ENCODE measurements at regions not wholly inside any gene's neighbourhood (a gene's known extent, or its start where the extent isn't known, plus 50 kb on each side); places are given as distances from the start of the nearest gene placed in this dataset.

- DNase-seq, result no peak
- intact Hi-C loops (cut with DNase I), result no loop called here
Measured at GRCh38 chr7:137172105-137172590, 171.4 kb downstream of the PTN start.

GRCh38 chr7:137169282-137169698, 174.2 kb downstream of the PTN start:
- intact Hi-C loops (cut with DNase I), result loop anchor here (1.0 to 2.0 kb wide), 2 partner anchors 285 to 424 kb away; no protein-coding TSS in a partner anchor
- DNase-seq, result peak; percentile 26 to 93 (median 66)

GRCh38 chr7:137167609-137168008, 175.9 kb downstream of the PTN start:
- DNase-seq, result no peak
- intact Hi-C loops (cut with DNase I), result loop anchor here (2.0 kb wide), 1 partner anchor 425 kb away; no protein-coding TSS in a partner anchor

- intact Hi-C loops (cut with DNase I), result no loop called here
- DNase-seq, result no peak
Measured at GRCh38 chr7:137166363-137166762, 177.2 kb downstream of the PTN start.

DNA sequence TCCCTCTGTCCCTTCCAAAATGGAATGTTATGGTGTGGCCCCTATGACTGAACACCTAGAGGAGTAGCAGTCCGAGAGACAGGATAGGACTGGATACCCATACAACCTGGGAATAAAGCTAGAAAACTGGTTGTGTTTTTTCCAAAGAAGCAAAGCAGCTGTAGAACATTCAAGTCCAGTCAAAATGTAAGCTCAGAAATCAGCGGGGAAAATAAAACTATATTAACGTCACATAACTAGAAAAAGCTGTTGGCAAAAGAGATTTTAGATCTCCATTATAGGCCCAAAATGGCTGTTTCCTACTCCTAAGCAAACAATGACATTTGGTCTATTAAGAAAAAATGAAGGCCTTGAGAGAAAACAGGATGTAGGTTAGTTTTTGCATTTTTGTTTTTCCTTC, 177.7 kb downstream of the PTN start:
- intact Hi-C loops (cut with DNase I), result no loop called here
- DNase-seq, result no peak

DNA sequence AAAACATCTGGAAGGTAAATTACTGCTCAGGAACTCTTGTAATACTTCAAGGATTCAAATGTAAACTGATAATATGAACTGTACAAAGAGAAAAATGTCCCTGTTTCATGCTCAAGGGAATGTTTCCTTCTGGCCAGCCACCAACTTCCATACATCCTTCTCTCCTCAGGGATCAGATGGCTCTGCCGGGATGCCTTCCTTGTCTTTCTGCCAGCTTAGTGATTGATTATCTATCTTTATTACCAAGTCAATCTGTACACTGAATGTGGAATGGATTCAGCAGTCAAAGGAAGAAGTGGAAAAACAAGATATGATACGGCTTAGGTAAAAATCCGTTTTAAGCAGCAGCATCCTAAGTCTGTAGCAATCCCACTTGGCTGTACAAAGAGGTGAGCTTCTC, 178.3 kb downstream of the PTN start:
- DNase-seq, result no peak
- intact Hi-C loops (cut with DNase I), result no loop called here

GRCh38 chr7:137164251-137164650, 179.3 kb downstream of the PTN start:
- intact Hi-C loops (cut with DNase I), result no loop called here
- peak in 3 of 10 donors; percentile 64 to 73 (median 70) for DNase-seq

GRCh38 chr7:137160236-137160635, 183.3 kb downstream of the PTN start:
- DNase-seq, result no peak
- intact Hi-C loops (cut with DNase I), result no loop called here

DNA sequence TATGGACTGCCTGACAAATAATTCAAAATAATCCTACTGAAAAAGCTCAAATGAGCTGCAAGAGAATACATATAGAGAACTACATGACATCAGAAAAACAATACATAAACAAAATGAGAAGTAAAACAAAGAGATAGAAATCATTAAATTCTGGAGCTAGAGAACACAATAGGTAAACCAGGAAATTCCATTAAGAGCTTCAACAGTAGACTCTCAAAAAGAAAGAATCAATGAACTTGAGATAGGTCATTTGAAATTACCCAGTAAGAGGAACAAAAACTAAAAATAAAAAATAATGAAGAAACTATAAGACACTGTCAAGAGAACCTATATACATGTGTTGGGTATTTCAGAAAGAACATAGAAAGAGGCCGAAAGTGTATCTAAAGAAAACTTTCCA, 186.3 kb downstream of the PTN start:
- intact Hi-C loops (cut with DNase I), result no loop called here
- no peak for DNase-seq

DNA sequence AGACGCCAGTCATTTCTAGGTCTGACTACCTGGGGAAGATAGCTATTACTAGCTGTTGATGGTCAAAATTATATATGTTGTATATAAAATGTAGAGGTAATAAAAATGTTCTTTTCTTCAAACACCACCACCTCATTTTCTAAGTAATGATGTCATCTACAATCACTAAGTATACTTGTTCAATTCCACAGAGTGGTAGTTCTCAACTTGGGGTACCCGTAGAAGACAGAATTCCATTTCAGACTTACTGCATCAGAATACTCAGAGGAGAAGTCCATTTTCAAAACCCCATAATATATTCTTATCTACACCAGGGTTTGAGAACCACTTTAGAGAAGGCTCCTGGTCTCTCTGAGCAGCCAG, 191.9 kb downstream of the PTN start:
- intact Hi-C loops (cut with DNase I), result no loop called here
- no peak for DNase-seq

DNA sequence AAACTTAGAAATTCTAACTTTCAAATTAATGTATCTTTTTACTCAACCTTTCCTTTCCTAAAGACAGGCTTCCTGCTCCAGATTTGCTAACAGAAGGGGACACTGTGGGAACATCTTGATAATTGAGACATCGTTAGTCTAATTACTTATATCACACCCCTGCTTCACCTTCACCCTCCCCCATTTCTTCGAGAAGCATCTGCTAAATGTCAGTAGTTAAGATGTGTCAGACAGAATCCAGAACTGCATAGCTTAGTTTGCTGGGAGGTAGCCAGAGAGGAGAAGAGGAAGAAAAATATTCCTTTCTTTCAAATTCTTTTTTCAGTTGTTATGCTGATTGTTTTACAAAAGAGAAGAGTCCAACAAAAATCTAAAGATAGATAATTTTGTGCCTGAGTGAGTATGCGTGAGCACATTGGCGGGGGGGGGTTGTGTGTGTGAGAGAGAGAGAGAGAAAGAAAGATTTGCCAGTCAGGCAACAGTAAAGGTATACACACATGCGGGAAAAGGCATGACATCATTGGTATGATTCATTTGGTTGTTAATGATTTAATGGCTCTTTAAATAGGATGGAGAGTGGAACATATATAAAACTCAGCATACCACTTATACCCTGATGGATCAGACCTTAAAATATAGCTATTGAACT, 192.4 kb downstream of the PTN start:
- DNase-seq, result no peak
- intact Hi-C loops (cut with DNase I), result no loop called here

- intact Hi-C loops (cut with DNase I), result no loop called here
- no peak for DNase-seq
Measured at GRCh38 chr7:137147338-137147720, 196.2 kb downstream of the PTN start.

- DNase-seq, result peak in 1 of 10 donors; percentile 18
- intact Hi-C loops (cut with DNase I), result no loop called here
Measured at GRCh38 chr7:137146552-137147337, 196.8 kb downstream of the PTN start.

GRCh38 chr7:137146012-137146455, 197.5 kb downstream of the PTN start:
- intact Hi-C loops (cut with DNase I), result no loop called here
- DNase-seq, result no peak

GRCh38 chr7:137142376-137142775, 201.2 kb downstream of the PTN start:
- no peak for DNase-seq
- intact Hi-C loops (cut with DNase I), result no loop called here

DNA sequence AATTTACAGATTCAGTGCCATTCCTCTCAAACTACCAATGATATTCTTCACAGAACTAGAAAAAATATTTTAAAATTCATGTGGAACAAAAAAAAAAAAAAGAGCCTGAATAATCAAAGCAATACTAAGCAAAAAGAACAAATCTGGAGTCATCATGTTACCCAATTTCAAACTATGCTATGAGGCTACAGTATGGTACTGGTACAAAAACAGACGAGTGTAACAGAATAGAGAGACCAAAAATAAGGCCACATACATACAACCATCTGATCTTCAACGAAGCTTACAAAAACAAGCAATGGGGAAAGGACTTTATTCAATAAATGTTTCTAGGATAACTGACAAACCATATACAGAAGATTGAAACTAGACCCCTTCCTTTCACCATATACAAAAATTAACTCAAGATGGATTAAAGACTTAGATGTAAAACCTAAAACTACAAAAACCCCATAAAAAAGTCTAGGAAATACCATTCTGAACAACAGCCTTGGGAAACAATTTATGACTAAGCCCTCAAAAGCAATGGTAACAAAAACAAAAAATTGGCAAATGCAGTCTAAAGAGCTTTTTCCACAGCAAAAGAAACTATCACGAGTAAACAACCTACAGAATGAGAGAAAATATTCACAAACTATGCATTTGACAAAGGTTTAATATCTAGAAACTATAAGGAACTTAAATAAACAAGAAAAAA, 207.7 kb downstream of the PTN start:
- intact Hi-C loops (cut with DNase I), result no loop called here
- DNase-seq, result no peak

DNA sequence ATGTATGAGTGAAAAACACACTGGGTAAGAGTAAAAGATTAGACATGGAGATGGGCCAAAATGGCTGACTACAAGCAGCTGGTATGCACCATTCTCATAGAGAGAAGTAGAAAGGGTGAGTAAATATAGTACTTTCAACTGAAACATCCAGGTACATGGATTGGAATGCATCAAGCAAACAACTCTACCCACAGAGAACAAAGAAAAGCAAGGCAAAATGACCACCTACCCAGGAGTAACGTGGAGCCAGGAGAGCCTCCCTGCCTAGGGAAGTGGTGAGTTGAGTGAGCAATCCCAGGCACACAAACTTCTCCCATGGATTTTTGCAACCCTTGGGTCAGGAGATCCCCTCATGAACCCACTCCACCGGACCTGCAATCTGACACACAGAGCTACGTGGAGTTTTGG, 212.8 kb downstream of the PTN start:
- intact Hi-C loops (cut with DNase I), result no loop called here
- DNase-seq, result no peak

- intact Hi-C loops (cut with DNase I), result no loop called here
- DNase-seq, result no peak
Measured at GRCh38 chr7:137129025-137129424, 214.5 kb downstream of the PTN start.

- DNase-seq, result no peak
- intact Hi-C loops (cut with DNase I), result no loop called here
Measured at GRCh38 chr7:137127806-137128205, 215.7 kb downstream of the PTN start.

GRCh38 chr7:137127058-137127457, 216.5 kb downstream of the PTN start:
- intact Hi-C loops (cut with DNase I), result no loop called here
- DNase-seq, result no peak

DNA sequence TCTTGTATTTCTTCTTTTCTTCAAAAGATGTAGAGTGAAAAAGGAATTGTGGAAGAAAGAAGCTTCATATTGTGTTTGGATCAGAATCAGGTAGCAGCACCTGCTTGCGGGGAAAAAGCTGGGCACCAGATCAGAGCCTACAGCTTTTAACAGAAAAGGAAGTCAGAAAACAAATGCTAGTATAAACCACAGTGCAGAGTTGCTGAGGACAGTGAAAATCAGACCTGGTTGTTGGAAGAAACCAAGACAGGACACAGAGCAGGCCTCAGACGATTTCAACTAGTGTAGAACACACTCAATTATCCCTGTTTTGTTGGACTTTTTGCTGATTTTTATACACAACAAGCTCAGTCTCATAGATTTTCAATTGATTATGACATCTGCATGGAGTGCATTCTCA, 221.4 kb downstream of the PTN start:
- no peak for DNase-seq
- intact Hi-C loops (cut with DNase I), result no loop called here
